ENCODE measurements at regions not wholly inside any gene's neighbourhood (a gene's known extent, or its start where the extent isn't known, plus 50 kb on each side); places are given as distances from the start of the nearest gene placed in this dataset.

DNA sequence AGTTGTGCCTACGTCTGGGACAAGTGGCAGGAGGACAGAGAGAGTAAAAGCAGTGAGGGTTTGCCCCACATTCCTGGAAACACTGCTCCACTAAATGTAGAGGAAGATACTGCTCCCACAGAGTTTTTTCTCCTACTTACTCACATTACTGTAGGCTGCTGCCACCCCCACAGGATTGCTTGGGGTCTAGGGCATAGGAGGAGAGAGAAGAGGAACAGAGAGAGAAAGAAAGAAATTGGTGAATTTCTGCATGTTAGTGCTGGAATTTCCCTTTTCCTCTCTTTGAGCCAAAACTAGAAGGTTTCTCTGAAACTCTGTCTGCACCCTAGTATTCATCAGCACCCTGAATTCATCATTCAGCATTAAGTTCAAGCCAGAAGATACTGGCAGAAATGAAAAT is 397.9 kb downstream of the INHBA start:
- TF ChIP-seq POLR2A (IDR thresholded peaks at IDR 0.05) (no peak), CTCF (IDR thresholded peaks at IDR 0.05) (no peak)
